ENCODE measurements at regions not wholly inside any gene's neighbourhood (a gene's known extent, or its start where the extent isn't known, plus 50 kb on each side); places are given as distances from the start of the nearest gene placed in this dataset.

- no peak for TF ChIP-seq CTCF (IDR thresholded peaks at IDR 0.05)
These were observed 85.6 kb upstream of the IQSEC1 start for GRCh38 chr3:13158871-13159270.

GRCh38 chr3:13158408-13158807 is 85.2 kb upstream of the IQSEC1 start:
- H3K27me3 ChIP-seq (replicated peaks; ENCODE audit: insufficient read depth), result no peaks in the 10 kb centered on the region
- no peaks in the 10 kb centered on the region for H3K4me1 ChIP-seq (ENCODE audit: control insufficient read depth in 1 of 2, low read depth in 2 of 2)
- DNase-seq (ENCODE audit: low spot score) (no peak), ATAC-seq (ENCODE audit: insufficient number of reproducible peaks, low FRiP score, low read depth) (no peak)
- H3K36me3 ChIP-seq, result no peaks in the 10 kb centered on the region
- TF ChIP-seq CTCF (IDR thresholded peaks at IDR 0.05), result no peak
- no peak overlapping the region for H3K27ac ChIP-seq
- peaks cover 10% of the 10 kb centered on the region for H3K9me3 ChIP-seq
- H3K4me3 ChIP-seq, result no peak overlapping the region

More at GRCh38 chr3:13158871-13159270, 85.6 kb upstream of the IQSEC1 start:
- Histone ChIP-seq H3K27me3 (replicated peaks; ENCODE audit: insufficient read depth) (no peaks in the 10 kb centered on the region), H3K4me3 (no peak overlapping the region), H3K36me3 (no peaks in the 10 kb centered on the region), H3K4me1 (ENCODE audit: control insufficient read depth in 1 of 2, low read depth in 2 of 2) (no peaks in the 10 kb centered on the region), H3K27ac (no peak overlapping the region), H3K9me3 (peaks cover 10% of the 10 kb centered on the region)
- ATAC-seq (ENCODE audit: insufficient number of reproducible peaks, low FRiP score, low read depth) (no peak), DNase-seq (ENCODE audit: low spot score) (no peak)

GRCh38 chr3:13157986-13158385 is 84.8 kb upstream of the IQSEC1 start:
- peaks cover 10% of the 10 kb centered on the region for H3K9me3 ChIP-seq
- DNase-seq (ENCODE audit: low spot score), result no peak

GRCh38 chr3:13152826-13153710 is 79.8 kb upstream of the IQSEC1 start:
- Histone ChIP-seq H3K9me3 (peaks cover 10% of the 10 kb centered on the region), H3K27me3 (replicated peaks; ENCODE audit: insufficient read depth) (no peaks in the 10 kb centered on the region), H3K4me3 (no peak overlapping the region), H3K27ac (no peak overlapping the region), H3K4me1 (ENCODE audit: control insufficient read depth in 1 of 2, low read depth in 2 of 2) (no peaks in the 10 kb centered on the region), H3K36me3 (no peaks in the 10 kb centered on the region)
- DNase-seq (ENCODE audit: low spot score), result no peak
- TF ChIP-seq CTCF (IDR thresholded peaks at IDR 0.05), result no peak
- no peak for ATAC-seq (ENCODE audit: insufficient number of reproducible peaks, low FRiP score, low read depth)

More at GRCh38 chr3:13157986-13158385, 84.8 kb upstream of the IQSEC1 start:
- ATAC-seq (ENCODE audit: insufficient number of reproducible peaks, low FRiP score, low read depth), result no peak
- no peak for TF ChIP-seq CTCF (IDR thresholded peaks at IDR 0.05)
- Histone ChIP-seq H3K4me3 (no peak overlapping the region), H3K4me1 (ENCODE audit: control insufficient read depth in 1 of 2, low read depth in 2 of 2) (no peaks in the 10 kb centered on the region), H3K27me3 (replicated peaks; ENCODE audit: insufficient read depth) (no peaks in the 10 kb centered on the region), H3K27ac (no peak overlapping the region), H3K36me3 (no peaks in the 10 kb centered on the region)

- H3K27me3 ChIP-seq (replicated peaks; ENCODE audit: insufficient read depth), result no peaks in the 10 kb centered on the region
- H3K9me3 ChIP-seq, result peaks cover 5% of the 10 kb centered on the region
- DNase-seq (ENCODE audit: low spot score) (no peak), ATAC-seq (ENCODE audit: insufficient number of reproducible peaks, low FRiP score, low read depth) (no peak)
- H3K4me3 ChIP-seq, result no peak overlapping the region
- H3K36me3 ChIP-seq, result no peaks in the 10 kb centered on the region
- no peaks in the 10 kb centered on the region for H3K4me1 ChIP-seq (ENCODE audit: control insufficient read depth in 1 of 2, low read depth in 2 of 2)
- TF ChIP-seq CTCF (IDR thresholded peaks at IDR 0.05), result no peak
- no peak overlapping the region for H3K27ac ChIP-seq
These were observed 77.4 kb upstream of the IQSEC1 start for GRCh38 chr3:13150624-13151023.
